ENCODE measurements at regions not wholly inside any gene's neighbourhood (a gene's known extent, or its start where the extent isn't known, plus 50 kb on each side); places are given as distances from the start of the nearest gene placed in this dataset.

- TF ChIP-seq CTCF (conservative IDR thresholded peaks at IDR 0.05 in 1 of 2, IDR thresholded peaks at IDR 0.05 in 1 of 2; ENCODE audit: low read depth in 1 of 2, low read length in 2 of 2): no peak
- no peak for TF ChIP-seq EZH2 (IDR thresholded peaks at IDR 0.05; ENCODE audit: low read length, missing control alignments)
Observed at GRCh38 chr3:135349254-135349948, 554.3 kb downstream of the EPHB1 start.
